ENCODE measurements at regions not wholly inside any gene's neighbourhood (a gene's known extent, or its start where the extent isn't known, plus 50 kb on each side); places are given as distances from the start of the nearest gene placed in this dataset.

GRCh38 chr12:61654698-61655097 is 605.5 kb upstream of the USP15 start (continued):
- TF ChIP-seq RBBP5 (IDR thresholded peaks at IDR 0.05; ENCODE audit: borderline replicate concordance, insufficient read depth, low read length, poor library complexity, severe bottlenecking) = no peak
- no peak for TF ChIP-seq ILF3 (IDR thresholded peaks at IDR 0.05; ENCODE audit: borderline replicate concordance)

GRCh38 chr12:61655241-61655640 is 605.0 kb upstream of the USP15 start:
- POLR2A ChIA-PET = no interaction called here
- no TSS peak for BruUV-seq (replicated peaks)
- in situ Hi-C loops (cut with MboI) = no loop called here
- H4K20me1 ChIP-seq (replicated peaks; ENCODE audit: control insufficient read depth, insufficient read depth, low read length) = no peaks in the 10 kb centered on the region
- no peaks in the 10 kb centered on the region for H3K27me3 ChIP-seq (ENCODE audit: control insufficient read depth in 2 of 2, insufficient read depth in 2 of 2, low read length in 2 of 2)
- H3K4me2 ChIP-seq (ENCODE audit: insufficient read depth, low read length) = no peak overlapping the region
- no peak overlapping the region for H3K27ac ChIP-seq (ENCODE audit: extremely low read depth, low read depth, low read length)
- H3K9me3 ChIP-seq (replicated peaks; ENCODE audit: control insufficient read depth, insufficient read depth, low read depth, low read length) = no peaks in the 10 kb centered on the region
- no peaks in the 10 kb centered on the region for H3K36me3 ChIP-seq (ENCODE audit: control insufficient read depth, insufficient read depth, low read length)
- no peaks in the 10 kb centered on the region for H3K9me1 ChIP-seq (ENCODE audit: control insufficient read depth, insufficient read depth, low read length)
- H3K4me1 ChIP-seq (replicated peaks in 1 of 2; ENCODE audit: control insufficient read depth in 2 of 2, insufficient read depth in 2 of 2, low read length in 2 of 2) = no peaks in the 10 kb centered on the region
- CTCF ChIA-PET (ENCODE audit: low intra/inter-chr PET ratio) = no interaction called here
- no peak overlapping the region for H3K4me3 ChIP-seq
- H3K79me2 ChIP-seq (ENCODE audit: control insufficient read depth, insufficient read depth, low read length) = no peaks in the 10 kb centered on the region
- 0% methylated on average over 1 of the region's 1 CpG for WGBS (ENCODE audit: insufficient coverage, low coverage, missing lambda C conversion rate)
- no peak overlapping the region for H3K9ac ChIP-seq (ENCODE audit: insufficient read depth in 1 of 2, low read depth in 2 of 2, low read length in 2 of 2)
- intact Hi-C loops (cut with micrococcal nuclease) = no loop called here
- DNase-seq (ENCODE audit: extremely low read depth in 1 of 4, low spot score in 3 of 4) = no peak
- no peak for FAIRE-seq
- ATAC-seq = no peak
- no peak overlapping the region for H2AFZ ChIP-seq (ENCODE audit: low read depth, low read length)
- TF ChIP-seq E2F4 (CRISPR knock-in tag; IDR thresholded peaks at IDR 0.05; ENCODE audit: low read depth) (no peak), REST (IDR thresholded peaks at IDR 0.05; ENCODE audit: borderline replicate concordance) (no peak), REST (CRISPR knock-in tag; IDR thresholded peaks at IDR 0.05; ENCODE audit: low read depth) (no peak), CHAMP1 (IDR thresholded peaks at IDR 0.05) (no peak), HIVEP1 (CRISPR knock-in tag; IDR thresholded peaks at IDR 0.05) (no peak), ATF3 (IDR thresholded peaks at IDR 0.05) (no peak), ATF3 (CRISPR knock-in tag; conservative IDR thresholded peaks at IDR 0.05) (no peak)

Data from K562 (cell line).